Colonic mucosa (tissue), 4 donors: ENCODE measurements at regions not wholly inside any gene's neighbourhood (a gene's known extent, or its start where the extent isn't known, plus 50 kb on each side); places are given as distances from the start of the nearest gene placed in this dataset.

Source experiments
- DNase-seq: peaks from one replicate; pipeline ENCODE4 v3.0.0-alpha.2; 2020
- H3K27ac ChIP-seq: fragments of 200-600 bp; one replicate; pipeline ENCODE4 v1.8.0; 2021
- H3K27me3 ChIP-seq: fragments of 200-600 bp; one replicate; pipeline ENCODE4 v1.8.0; 2021
- H3K36me3 ChIP-seq: fragments of 200-600 bp; one replicate; pipeline ENCODE4 v1.8.0; 2021
- H3K4me1 ChIP-seq: fragments of 200-600 bp; one replicate; pipeline ENCODE4 v1.8.0; 2021; ENCODE audit warnings: mild to moderate bottlenecking
- H3K4me3 ChIP-seq: fragments of 200-600 bp; one replicate; pipeline ENCODE4 v1.8.0; 2021
- H3K9ac ChIP-seq, 2 donors: one replicate each; pipeline ENCODE4 v1.7.0; 2013; ENCODE audit warnings: control low read depth in 2 of 2, low read depth in 2 of 2, low read length in 2 of 2
- H3K9me3 ChIP-seq: fragments of 200-600 bp; one replicate; pipeline ENCODE4 v1.8.0; 2021
- intact Hi-C: fragments of 100-400 bp; cut with DNase I; formaldehyde crosslinking; loops from one replicate; pipeline ENCODE4 v1.14.1; 2022
- TF ChIP-seq, protein P1 (sequence below): fragments of 200-600 bp; IDR thresholded peaks from one replicate; pipeline ENCODE4 v1.8.0; 2022; ENCODE audit warnings: antibody characterized with exemption, mild to moderate bottlenecking
- donor health status: healthy.
- donor health status: DM: no; HTN: no; CAD: no.
- donor health status: DM: no; HTN: no; CAD: no.

DNA sequence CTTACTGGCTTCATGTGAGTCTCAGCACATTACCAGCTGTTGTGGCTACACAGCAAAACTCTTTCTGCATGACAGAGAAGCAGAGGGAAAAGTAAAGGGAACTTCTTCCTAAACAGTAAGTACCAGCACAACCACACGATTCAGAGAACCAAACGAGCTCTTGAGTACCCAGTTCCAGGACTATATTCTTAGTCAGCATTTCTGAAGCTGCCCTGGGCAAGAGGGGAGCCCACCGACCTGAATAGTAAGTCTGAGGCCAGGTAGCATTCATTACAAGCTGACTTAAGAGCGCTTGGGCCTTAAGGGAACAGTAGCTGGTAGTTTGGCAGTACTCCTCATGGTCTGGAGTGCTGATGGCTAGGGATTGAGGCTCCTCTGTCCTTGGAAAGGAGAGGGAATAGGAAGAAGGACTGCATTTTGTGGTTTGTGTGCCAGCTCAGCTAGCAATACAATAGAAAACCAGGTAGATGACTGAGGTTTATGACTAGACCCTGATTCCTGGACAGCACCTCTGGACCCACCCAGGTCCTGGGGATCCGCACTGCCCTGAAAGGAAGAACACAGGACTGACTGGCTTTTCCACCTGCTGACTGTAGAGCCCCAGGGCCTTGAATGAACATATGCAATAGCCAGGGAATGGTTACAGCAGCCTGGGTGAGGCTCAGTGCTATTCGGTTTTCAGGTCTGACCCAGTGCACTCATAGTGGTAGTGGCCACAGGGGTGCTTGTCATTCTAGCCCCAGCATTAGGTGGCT lies 396.8 kb upstream of the PRMT6 start:
- H3K36me3 ChIP-seq = no peaks in the 10 kb centered on the region
- no peak overlapping the region for H3K9ac ChIP-seq
- no peaks in the 10 kb centered on the region for H3K27me3 ChIP-seq
- no peaks in the 10 kb centered on the region for H3K9me3 ChIP-seq
- intact Hi-C loops = no loop called here
- H3K4me1 ChIP-seq = no peaks in the 10 kb centered on the region
- no peak overlapping the region for H3K4me3 ChIP-seq
- no peak for DNase-seq
- TF ChIP-seq, protein P1, sequence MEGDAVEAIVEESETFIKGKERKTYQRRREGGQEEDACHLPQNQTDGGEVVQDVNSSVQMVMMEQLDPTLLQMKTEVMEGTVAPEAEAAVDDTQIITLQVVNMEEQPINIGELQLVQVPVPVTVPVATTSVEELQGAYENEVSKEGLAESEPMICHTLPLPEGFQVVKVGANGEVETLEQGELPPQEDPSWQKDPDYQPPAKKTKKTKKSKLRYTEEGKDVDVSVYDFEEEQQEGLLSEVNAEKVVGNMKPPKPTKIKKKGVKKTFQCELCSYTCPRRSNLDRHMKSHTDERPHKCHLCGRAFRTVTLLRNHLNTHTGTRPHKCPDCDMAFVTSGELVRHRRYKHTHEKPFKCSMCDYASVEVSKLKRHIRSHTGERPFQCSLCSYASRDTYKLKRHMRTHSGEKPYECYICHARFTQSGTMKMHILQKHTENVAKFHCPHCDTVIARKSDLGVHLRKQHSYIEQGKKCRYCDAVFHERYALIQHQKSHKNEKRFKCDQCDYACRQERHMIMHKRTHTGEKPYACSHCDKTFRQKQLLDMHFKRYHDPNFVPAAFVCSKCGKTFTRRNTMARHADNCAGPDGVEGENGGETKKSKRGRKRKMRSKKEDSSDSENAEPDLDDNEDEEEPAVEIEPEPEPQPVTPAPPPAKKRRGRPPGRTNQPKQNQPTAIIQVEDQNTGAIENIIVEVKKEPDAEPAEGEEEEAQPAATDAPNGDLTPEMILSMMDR = no peak
- no peak overlapping the region for H3K27ac ChIP-seq

DNA sequence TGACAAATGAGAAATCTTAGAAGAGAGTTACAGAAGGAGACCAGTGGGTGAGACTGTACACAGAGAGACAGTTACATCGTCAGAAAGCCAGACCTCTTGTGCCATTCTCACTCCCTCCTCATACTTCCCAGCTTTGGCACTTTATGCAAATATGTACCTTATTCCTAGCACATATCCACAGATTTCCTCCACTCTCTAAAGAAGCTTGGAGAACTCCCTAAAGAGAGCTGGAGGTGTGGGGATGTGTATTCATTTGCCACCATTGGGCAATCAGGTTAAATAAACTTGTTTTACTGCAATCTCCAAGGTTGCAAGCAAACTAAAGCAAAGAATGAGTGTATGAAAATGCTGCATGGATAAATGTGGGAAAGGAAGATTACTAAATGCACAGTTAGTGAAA lies 380.9 kb upstream of the PRMT6 start:
- H3K9ac ChIP-seq = no peak overlapping the region
- H3K9me3 ChIP-seq = no peaks in the 10 kb centered on the region
- no peak overlapping the region for H3K27ac ChIP-seq
- H3K4me1 ChIP-seq = no peaks in the 10 kb centered on the region
- no peaks in the 10 kb centered on the region for H3K36me3 ChIP-seq
- H3K27me3 ChIP-seq = no peaks in the 10 kb centered on the region
- DNase-seq = no peak
- TF ChIP-seq, protein P1 = no peak
- intact Hi-C loops = no loop called here
- no peak overlapping the region for H3K4me3 ChIP-seq

DNA sequence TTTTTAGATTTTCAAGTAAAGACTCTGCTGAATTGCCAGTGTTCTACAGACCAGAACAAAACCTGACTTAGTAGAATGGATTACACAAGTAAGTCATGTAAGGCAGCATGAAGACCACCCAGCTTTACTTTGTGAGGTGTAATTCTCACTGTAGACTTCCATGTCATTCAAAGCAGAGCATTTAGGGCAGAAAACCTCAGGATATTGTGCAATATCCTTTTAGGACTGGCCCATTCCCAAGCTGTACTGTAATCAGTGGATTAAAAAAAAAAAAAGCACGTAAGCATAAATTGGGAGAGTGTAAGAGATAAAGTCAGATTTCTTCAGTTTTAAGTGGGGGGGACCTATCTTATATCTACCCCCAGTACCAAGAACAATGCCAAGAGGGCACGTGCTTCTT lies 380.5 kb upstream of the PRMT6 start:
- no peak overlapping the region for H3K4me3 ChIP-seq
- H3K9ac ChIP-seq = no peak overlapping the region
- H3K27ac ChIP-seq = no peak overlapping the region
- no peaks in the 10 kb centered on the region for H3K36me3 ChIP-seq
- TF ChIP-seq, protein P1 = no peak
- intact Hi-C loops = no loop called here
- H3K27me3 ChIP-seq = no peaks in the 10 kb centered on the region
- no peak for DNase-seq
- no peaks in the 10 kb centered on the region for H3K9me3 ChIP-seq
- no peaks in the 10 kb centered on the region for H3K4me1 ChIP-seq

DNA sequence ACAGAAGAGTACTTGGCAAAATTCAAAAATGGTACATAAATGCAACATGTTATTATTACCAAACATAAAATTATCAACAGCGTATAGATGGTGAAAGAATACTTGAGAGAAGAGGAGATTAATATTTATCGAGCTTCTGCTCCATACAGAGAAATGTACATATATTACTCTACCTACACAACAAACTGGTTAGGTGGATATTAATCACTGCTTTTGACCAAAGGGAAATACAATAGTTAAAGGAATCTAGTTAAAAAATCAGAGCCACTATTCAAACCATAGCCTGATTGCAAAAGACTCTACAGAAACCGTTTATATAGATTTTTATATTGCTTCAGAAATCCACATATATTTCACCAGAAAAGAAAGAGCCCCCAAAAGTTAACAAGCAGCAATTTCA lies 379.3 kb upstream of the PRMT6 start:
- no peak overlapping the region for H3K4me3 ChIP-seq
- H3K9me3 ChIP-seq = no peaks in the 10 kb centered on the region
- intact Hi-C loops = no loop called here
- TF ChIP-seq, protein P1 = no peak
- no peak overlapping the region for H3K9ac ChIP-seq
- no peaks in the 10 kb centered on the region for H3K36me3 ChIP-seq
- no peak overlapping the region for H3K27ac ChIP-seq
- H3K4me1 ChIP-seq = no peaks in the 10 kb centered on the region
- DNase-seq = no peak
- H3K27me3 ChIP-seq = no peaks in the 10 kb centered on the region

DNA sequence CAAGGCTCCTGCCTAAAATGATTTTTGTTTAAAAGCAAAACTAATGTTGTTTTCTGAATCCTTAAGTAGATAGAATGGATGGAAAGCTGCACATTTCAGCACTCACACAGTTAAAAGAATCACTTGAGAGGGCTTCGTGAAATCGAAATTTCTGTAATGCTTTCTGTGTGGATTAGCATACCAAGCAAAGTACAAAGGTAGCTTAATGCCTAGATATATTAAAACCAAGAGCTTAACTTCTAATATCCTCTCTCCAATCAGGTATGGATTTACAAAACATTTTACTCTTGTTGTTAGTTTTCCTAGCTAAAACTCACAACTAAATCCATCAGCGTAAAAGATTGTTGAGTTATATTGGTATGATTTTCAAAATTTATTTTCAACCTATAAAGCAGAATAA lies 378.8 kb upstream of the PRMT6 start:
- no peak for DNase-seq
- Histone ChIP-seq H3K36me3 (no peaks in the 10 kb centered on the region), H3K9ac (no peak overlapping the region), H3K9me3 (no peaks in the 10 kb centered on the region), H3K4me3 (no peak overlapping the region), H3K27me3 (no peaks in the 10 kb centered on the region), H3K4me1 (no peaks in the 10 kb centered on the region), H3K27ac (no peak overlapping the region)
- TF ChIP-seq, protein P1 = no peak
- intact Hi-C loops = no loop called here
